LoVo (cell line): ENCODE measurements at regions not wholly inside any gene's neighbourhood (a gene's known extent, or its start where the extent isn't known, plus 50 kb on each side); places are given as distances from the start of the nearest gene placed in this dataset.
"Not testable (repeated sequence)": the region's sequence is repeated elsewhere in the genome, so short reads cannot be mapped to it uniquely, and the experiment has no call there.

ENCODE experiments used
- DNase-seq: peaks from one replicate; pipeline ENCODE4 v3.0.0-alpha.2; 2016; ENCODE audit warnings: low spot score

GRCh38 chr14:28820677-28821076, 54.1 kb downstream of the FOXG1 start:
- DNase-seq: no peak

DNA sequence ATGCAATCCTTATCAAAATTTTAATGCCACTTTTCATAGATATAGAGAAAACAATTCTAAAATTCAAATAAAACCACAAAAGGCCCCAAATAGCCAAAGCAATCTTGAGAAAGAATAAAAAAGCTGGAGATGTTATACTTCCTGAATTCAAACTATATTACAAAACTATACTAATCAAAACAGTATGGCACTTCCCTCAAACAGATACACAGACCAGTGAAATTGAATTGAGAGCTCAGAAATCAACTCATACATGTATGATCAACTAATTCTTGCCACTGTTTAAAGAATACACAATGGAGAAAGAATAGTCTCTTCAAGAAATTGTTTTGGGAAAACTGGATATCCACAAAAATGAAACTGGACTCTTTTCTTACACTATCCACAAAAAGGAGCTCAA, 55.4 kb downstream of the FOXG1 start:
- no peak for DNase-seq

DNA sequence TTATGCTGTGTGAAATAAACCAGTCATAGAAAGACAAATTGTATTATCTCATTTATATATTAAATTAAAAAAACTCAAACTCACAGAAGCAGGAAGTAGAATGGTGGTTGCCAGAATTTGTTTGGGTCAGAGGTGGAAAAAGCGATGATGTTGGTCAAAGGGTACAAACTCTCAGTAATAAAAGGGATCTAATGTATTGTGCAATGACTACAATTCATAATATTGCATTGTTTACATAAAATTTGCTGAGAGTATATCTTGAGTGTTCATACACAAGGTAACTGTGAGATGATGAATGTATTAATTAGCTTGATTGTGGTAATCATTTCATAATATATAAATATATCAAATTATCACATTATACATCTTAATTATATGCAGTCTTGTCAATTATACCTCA, 56.7 kb downstream of the FOXG1 start:
- DNase-seq: no peak

GRCh38 chr14:28830115-28830534, 63.5 kb downstream of the FOXG1 start:
- DNase-seq: no peak

DNA sequence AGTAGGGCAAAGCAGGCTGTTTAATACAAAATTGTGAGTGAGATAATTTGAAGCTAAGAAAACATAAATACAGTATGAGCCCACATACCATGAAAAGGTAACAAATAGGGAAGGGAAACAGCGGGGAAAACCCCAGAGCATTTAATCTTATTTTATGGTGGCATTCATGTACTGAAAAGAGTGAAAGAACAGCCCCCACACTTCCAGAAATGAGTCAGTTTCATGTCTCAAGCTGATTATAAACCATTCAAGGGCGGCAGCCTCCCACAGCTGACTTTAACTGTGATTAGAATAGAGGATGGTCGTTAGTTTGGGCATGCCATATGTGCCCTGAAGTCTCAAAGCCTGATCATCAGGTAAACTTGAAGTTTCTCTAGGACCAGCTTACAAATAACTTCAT, 64.5 kb downstream of the FOXG1 start:
- DNase-seq: no peak

DNA sequence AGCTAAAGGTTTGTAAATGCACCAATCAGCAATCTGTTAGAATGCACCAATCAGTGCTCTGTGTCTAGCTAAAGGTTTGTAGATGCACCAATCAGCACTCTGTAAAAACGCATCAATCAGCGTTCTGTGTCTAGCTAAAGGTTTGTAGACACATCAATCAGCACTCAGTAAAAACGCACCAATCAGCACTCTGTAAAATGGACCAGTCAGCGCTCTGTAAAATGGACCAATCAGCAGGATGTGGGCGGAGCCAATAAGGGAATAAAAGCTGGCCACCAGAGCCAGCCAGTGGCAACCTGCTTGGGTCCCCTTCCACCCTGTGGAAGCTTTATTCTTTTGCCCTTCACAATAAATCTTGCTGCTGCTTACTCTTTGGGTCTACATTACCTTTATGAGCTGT, 76.0 kb downstream of the FOXG1 start:
- DNase-seq: not testable (repeated sequence)

- DNase-seq: no peak
Observed at GRCh38 chr14:28867571-28867970, 101.0 kb downstream of the FOXG1 start.

DNA sequence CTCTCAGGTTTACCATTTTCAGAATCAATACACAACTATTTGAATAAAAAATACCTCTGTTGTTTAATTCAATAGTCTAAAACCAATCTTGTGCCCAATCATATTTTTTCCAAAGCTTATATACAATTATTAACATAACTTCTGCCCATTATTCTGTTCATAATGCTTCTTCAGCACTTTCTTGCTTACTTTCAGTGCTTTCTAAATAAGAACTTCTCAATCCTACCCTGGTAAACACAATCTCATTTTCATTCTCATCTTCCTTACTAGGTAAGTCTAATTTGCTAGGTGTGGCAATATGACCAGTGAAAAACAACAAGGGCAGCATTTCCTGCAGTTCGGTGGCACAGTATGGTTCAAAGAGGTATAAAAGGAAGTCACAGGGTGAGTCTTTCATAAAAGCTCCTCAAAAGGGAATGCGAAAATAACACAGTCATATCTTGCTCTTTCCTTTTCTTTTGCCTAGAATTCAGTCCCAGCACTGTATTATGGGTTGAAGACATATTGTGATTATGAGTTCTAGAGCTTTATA, 103.5 kb downstream of the FOXG1 start:
- DNase-seq: no peak

- DNase-seq: no peak
Observed at GRCh38 chr14:28875934-28876571, 109.5 kb downstream of the FOXG1 start.

- no peak for DNase-seq
Observed at GRCh38 chr14:28876572-28876945, 110.0 kb downstream of the FOXG1 start.

- DNase-seq: no peak
Observed at GRCh38 chr14:28877923-28878322, 111.3 kb downstream of the FOXG1 start.

GRCh38 chr14:28879573-28879996, 113.0 kb downstream of the FOXG1 start:
- no peak for DNase-seq

DNA sequence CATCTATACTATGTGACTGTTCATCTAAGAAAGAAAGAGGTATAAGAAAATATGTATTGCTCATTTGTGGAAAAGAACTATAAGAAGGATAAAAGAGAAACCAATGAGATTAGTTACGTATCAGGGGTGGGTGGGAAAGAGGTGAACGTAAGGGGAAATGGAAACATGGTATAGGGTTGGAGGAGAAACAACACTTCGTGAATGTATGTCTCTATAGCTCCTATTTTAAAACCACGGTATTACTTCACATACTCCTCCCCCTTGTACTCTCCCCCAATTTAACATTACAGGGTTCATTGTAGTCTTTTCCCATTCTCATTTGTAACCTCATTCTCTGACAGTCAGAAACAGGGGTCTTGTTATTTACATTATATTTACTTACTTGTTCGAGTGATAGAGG, 120.4 kb downstream of the FOXG1 start:
- no peak for DNase-seq

GRCh38 chr14:28895389-28895788, 128.8 kb downstream of the FOXG1 start:
- no peak for DNase-seq

- DNase-seq: no peak
Observed at GRCh38 chr14:28896337-28896736, 129.8 kb downstream of the FOXG1 start.

DNA sequence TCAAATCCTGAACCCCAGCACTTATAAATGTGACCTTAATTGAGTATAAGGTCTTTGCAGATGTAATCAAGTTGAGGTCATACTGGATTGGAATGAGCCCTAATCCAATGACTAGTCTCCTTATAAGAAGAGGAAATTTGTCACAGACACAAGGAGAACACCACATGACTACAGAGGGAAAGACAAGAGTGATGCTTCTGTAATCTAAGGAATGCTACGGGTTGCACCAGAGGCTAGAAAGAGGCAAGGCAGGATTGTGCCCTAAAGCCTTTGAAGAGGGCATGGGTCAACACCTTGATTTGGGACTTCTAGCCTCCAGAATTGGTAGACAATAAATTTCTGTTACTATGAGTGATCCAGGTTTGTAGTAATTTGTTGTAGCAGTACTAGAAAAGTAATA, 135.0 kb downstream of the FOXG1 start:
- no peak for DNase-seq

GRCh38 chr14:28902930-28903329, 136.3 kb downstream of the FOXG1 start:
- DNase-seq: no peak

- no peak for DNase-seq
Observed at GRCh38 chr14:28911521-28911920, 144.9 kb downstream of the FOXG1 start.

DNA sequence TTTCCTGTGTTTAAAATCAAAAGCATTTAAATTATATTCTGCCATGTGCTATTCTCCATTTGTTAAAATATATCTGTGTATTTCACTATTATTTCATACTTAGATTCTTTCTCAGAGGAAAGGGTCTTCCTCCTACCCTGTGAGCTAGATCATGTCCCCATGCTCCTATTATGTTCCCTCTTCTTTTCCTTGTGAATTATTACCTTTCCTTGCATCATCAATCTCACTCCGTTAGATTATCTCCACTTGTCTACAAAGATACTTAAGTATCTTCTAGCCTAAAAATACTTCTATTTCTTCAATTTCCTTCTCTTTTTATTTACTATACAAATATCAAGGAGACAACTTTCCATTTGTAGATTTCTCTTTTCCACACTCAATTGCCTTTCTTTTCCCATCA, 146.5 kb downstream of the FOXG1 start:
- DNase-seq: no peak

DNA sequence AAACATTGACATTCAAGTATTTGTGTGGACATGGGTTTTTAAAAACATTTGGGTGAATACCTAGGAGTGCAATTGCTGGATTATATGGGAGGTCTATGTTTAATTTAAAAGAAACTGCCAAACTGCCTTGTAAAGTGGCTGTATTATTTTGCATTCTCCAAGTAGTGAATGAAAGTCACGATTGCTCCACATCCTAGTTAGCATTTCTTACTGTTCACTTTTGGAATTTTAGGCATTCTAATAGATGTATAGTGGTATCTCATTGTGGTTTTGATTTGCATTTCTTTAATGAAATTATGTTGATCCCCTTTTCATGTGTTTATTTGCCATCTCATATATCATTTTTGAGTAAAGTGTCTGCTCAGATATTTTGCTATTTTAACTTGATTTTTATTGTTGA, 159.5 kb downstream of the FOXG1 start:
- DNase-seq: no peak

DNA sequence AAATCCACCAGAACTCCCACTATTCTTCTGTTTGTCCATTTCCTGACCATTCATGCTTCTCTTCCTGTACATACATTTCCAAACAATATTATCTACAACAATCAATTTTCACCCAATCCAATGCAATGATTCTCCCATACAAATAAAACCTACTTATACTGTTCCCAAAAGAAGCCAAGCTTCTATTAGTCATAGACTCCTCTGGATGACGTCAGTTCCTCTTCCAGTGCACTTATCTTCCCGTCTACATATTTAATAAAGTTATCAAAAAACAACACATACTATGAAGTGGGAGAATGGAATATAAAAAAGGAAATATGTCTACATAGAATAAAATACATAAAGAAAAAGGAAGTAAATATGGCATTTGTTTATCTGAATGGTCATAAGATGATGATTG, 165.4 kb downstream of the FOXG1 start:
- DNase-seq: no peak

GRCh38 chr14:28936601-28937000, 170.0 kb downstream of the FOXG1 start:
- no peak for DNase-seq

- DNase-seq: no peak
Observed at GRCh38 chr14:28941758-28942157, 175.2 kb downstream of the FOXG1 start.

DNA sequence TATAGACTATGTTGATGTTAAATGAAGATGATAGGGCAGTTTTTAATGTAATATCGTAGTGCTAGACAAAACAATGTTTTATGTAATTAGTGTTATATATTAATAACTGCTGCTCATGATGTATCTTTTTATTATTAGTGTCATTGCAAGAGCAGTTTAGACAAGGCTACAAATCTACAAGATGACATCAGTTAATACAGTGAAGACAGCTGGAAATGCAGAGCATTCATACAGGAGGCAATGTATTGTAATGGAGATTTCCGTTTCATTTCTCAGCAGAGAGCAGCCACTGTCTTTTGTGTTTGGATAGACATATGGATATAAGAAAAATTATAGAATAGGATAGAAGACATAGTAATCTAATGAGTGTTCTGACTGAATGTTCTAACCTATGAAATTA, 178.0 kb downstream of the FOXG1 start:
- no peak for DNase-seq
